ENCODE measurements at regions not wholly inside any gene's neighbourhood (a gene's known extent, or its start where the extent isn't known, plus 50 kb on each side); places are given as distances from the start of the nearest gene placed in this dataset.
"Not testable (repeated sequence)": the region's sequence is repeated elsewhere in the genome, so short reads cannot be mapped to it uniquely, and the experiment has no call there.

GRCh38 chr13:107806726-107807125 is 408.6 kb downstream of the LIG4 start:
- no peak overlapping the region for H3K4me3 ChIP-seq (ENCODE audit: low read length in 2 of 2)
- no peaks in the 10 kb centered on the region for H3K27me3 ChIP-seq (ENCODE audit: control insufficient read depth in 1 of 2, insufficient read depth in 2 of 2, low read length in 2 of 2)
- no peak overlapping the region for H3K9ac ChIP-seq (ENCODE audit: low read length in 2 of 2)
- H3K27ac ChIP-seq (ENCODE audit: low read length) = no peak overlapping the region
- H3K9me3 ChIP-seq (ENCODE audit: control insufficient read depth in 2 of 2, low read length in 2 of 2) = no peaks in the 10 kb centered on the region
- no peaks in the 10 kb centered on the region for H3K4me1 ChIP-seq (ENCODE audit: control insufficient read depth, insufficient read depth, low read length)
- H3K36me3 ChIP-seq (ENCODE audit: control insufficient read depth in 2 of 2, insufficient read depth in 2 of 2, low read length in 2 of 2) = no peaks in the 10 kb centered on the region

GRCh38 chr13:107803822-107804495 is 411.4 kb downstream of the LIG4 start:
- Histone ChIP-seq H3K9ac (ENCODE audit: low read length in 2 of 2) (no peak overlapping the region), H3K9me3 (ENCODE audit: control insufficient read depth in 2 of 2, low read length in 2 of 2) (no peaks in the 10 kb centered on the region), H3K27ac (ENCODE audit: low read length) (no peak overlapping the region), H3K4me3 (ENCODE audit: low read length in 2 of 2) (no peak overlapping the region), H3K27me3 (ENCODE audit: control insufficient read depth in 1 of 2, insufficient read depth in 2 of 2, low read length in 2 of 2) (no peaks in the 10 kb centered on the region), H3K36me3 (ENCODE audit: control insufficient read depth in 2 of 2, insufficient read depth in 2 of 2, low read length in 2 of 2) (no peaks in the 10 kb centered on the region), H3K4me1 (ENCODE audit: control insufficient read depth, insufficient read depth, low read length) (no peaks in the 10 kb centered on the region)

- Histone ChIP-seq H3K4me3 (ENCODE audit: low read length in 2 of 2) (no peak overlapping the region), H3K27me3 (ENCODE audit: control insufficient read depth in 1 of 2, insufficient read depth in 2 of 2, low read length in 2 of 2) (no peaks in the 10 kb centered on the region), H3K4me1 (ENCODE audit: control insufficient read depth, insufficient read depth, low read length) (no peaks in the 10 kb centered on the region), H3K9ac (ENCODE audit: low read length in 2 of 2) (no peak overlapping the region), H3K36me3 (ENCODE audit: control insufficient read depth in 2 of 2, insufficient read depth in 2 of 2, low read length in 2 of 2) (no peaks in the 10 kb centered on the region), H3K27ac (ENCODE audit: low read length) (no peak overlapping the region), H3K9me3 (ENCODE audit: control insufficient read depth in 2 of 2, low read length in 2 of 2) (no peaks in the 10 kb centered on the region)
Measured at GRCh38 chr13:107801621-107802020, 413.7 kb downstream of the LIG4 start.

- Histone ChIP-seq H3K4me3 (ENCODE audit: low read length in 2 of 2) (no peak overlapping the region), H3K36me3 (ENCODE audit: control insufficient read depth in 2 of 2, insufficient read depth in 2 of 2, low read length in 2 of 2) (no peaks in the 10 kb centered on the region), H3K9me3 (ENCODE audit: control insufficient read depth in 2 of 2, low read length in 2 of 2) (no peaks in the 10 kb centered on the region), H3K4me1 (ENCODE audit: control insufficient read depth, insufficient read depth, low read length) (no peaks in the 10 kb centered on the region), H3K27ac (ENCODE audit: low read length) (no peak overlapping the region), H3K27me3 (ENCODE audit: control insufficient read depth in 1 of 2, insufficient read depth in 2 of 2, low read length in 2 of 2) (no peaks in the 10 kb centered on the region), H3K9ac (ENCODE audit: low read length in 2 of 2) (no peak overlapping the region)
Measured at GRCh38 chr13:107799001-107799400, 416.3 kb downstream of the LIG4 start.

- Histone ChIP-seq H3K4me3 (ENCODE audit: low read length in 2 of 2) (no peak overlapping the region), H3K9ac (ENCODE audit: low read length in 2 of 2) (no peak overlapping the region), H3K36me3 (ENCODE audit: control insufficient read depth in 2 of 2, insufficient read depth in 2 of 2, low read length in 2 of 2) (no peaks in the 10 kb centered on the region), H3K9me3 (ENCODE audit: control insufficient read depth in 2 of 2, low read length in 2 of 2) (no peaks in the 10 kb centered on the region), H3K27ac (ENCODE audit: low read length) (no peak overlapping the region), H3K4me1 (ENCODE audit: control insufficient read depth, insufficient read depth, low read length) (no peaks in the 10 kb centered on the region), H3K27me3 (ENCODE audit: control insufficient read depth in 1 of 2, insufficient read depth in 2 of 2, low read length in 2 of 2) (no peaks in the 10 kb centered on the region)
Measured at GRCh38 chr13:107790397-107790796, 424.9 kb downstream of the LIG4 start.

GRCh38 chr13:107788464-107789165 is 426.7 kb downstream of the LIG4 start:
- Histone ChIP-seq H3K4me1 (ENCODE audit: control insufficient read depth, insufficient read depth, low read length) (no peaks in the 10 kb centered on the region), H3K27me3 (ENCODE audit: control insufficient read depth in 1 of 2, insufficient read depth in 2 of 2, low read length in 2 of 2) (no peaks in the 10 kb centered on the region), H3K4me3 (ENCODE audit: low read length in 2 of 2) (no peak overlapping the region), H3K9ac (ENCODE audit: low read length in 2 of 2) (no peak overlapping the region), H3K9me3 (ENCODE audit: control insufficient read depth in 2 of 2, low read length in 2 of 2) (no peaks in the 10 kb centered on the region), H3K27ac (ENCODE audit: low read length) (no peak overlapping the region), H3K36me3 (ENCODE audit: control insufficient read depth in 2 of 2, insufficient read depth in 2 of 2, low read length in 2 of 2) (no peaks in the 10 kb centered on the region)

- H3K9me3 ChIP-seq (ENCODE audit: control insufficient read depth in 2 of 2, low read length in 2 of 2); H3K4me1 ChIP-seq (ENCODE audit: control insufficient read depth, insufficient read depth, low read length); H3K27me3 ChIP-seq (ENCODE audit: control insufficient read depth in 1 of 2, insufficient read depth in 2 of 2, low read length in 2 of 2); H3K27ac ChIP-seq (ENCODE audit: low read length); H3K4me3 ChIP-seq (ENCODE audit: low read length in 2 of 2); H3K9ac ChIP-seq (ENCODE audit: low read length in 2 of 2); H3K36me3 ChIP-seq (ENCODE audit: control insufficient read depth in 2 of 2, insufficient read depth in 2 of 2, low read length in 2 of 2): not testable (repeated sequence)
Measured at GRCh38 chr13:107782646-107783045, 432.7 kb downstream of the LIG4 start.

GRCh38 chr13:107778094-107778493 is 437.2 kb downstream of the LIG4 start:
- Histone ChIP-seq H3K4me1 (ENCODE audit: control insufficient read depth, insufficient read depth, low read length) (no peaks in the 10 kb centered on the region), H3K27me3 (ENCODE audit: control insufficient read depth in 1 of 2, insufficient read depth in 2 of 2, low read length in 2 of 2) (no peaks in the 10 kb centered on the region), H3K27ac (ENCODE audit: low read length) (no peak overlapping the region), H3K4me3 (ENCODE audit: low read length in 2 of 2) (no peak overlapping the region), H3K9ac (ENCODE audit: low read length in 2 of 2) (no peak overlapping the region), H3K36me3 (ENCODE audit: control insufficient read depth in 2 of 2, insufficient read depth in 2 of 2, low read length in 2 of 2) (no peaks in the 10 kb centered on the region), H3K9me3 (ENCODE audit: control insufficient read depth in 2 of 2, low read length in 2 of 2) (peaks cover 0 to 5% of the 10 kb centered on the region in 2 donors)

- no peak overlapping the region for H3K27ac ChIP-seq (ENCODE audit: low read length)
- H3K4me1 ChIP-seq (ENCODE audit: control insufficient read depth, insufficient read depth, low read length) = no peaks in the 10 kb centered on the region
- H3K36me3 ChIP-seq (ENCODE audit: control insufficient read depth in 2 of 2, insufficient read depth in 2 of 2, low read length in 2 of 2) = no peaks in the 10 kb centered on the region
- no peaks in the 10 kb centered on the region for H3K9me3 ChIP-seq (ENCODE audit: control insufficient read depth in 2 of 2, low read length in 2 of 2)
- no peak overlapping the region for H3K4me3 ChIP-seq (ENCODE audit: low read length in 2 of 2)
- no peaks in the 10 kb centered on the region for H3K27me3 ChIP-seq (ENCODE audit: control insufficient read depth in 1 of 2, insufficient read depth in 2 of 2, low read length in 2 of 2)
- no peak overlapping the region for H3K9ac ChIP-seq (ENCODE audit: low read length in 2 of 2)
Measured at GRCh38 chr13:107770541-107770940, 444.8 kb downstream of the LIG4 start.

- Histone ChIP-seq H3K27ac (ENCODE audit: low read length) (no peak overlapping the region), H3K9me3 (ENCODE audit: control insufficient read depth in 2 of 2, low read length in 2 of 2) (no peaks in the 10 kb centered on the region), H3K36me3 (ENCODE audit: control insufficient read depth in 2 of 2, insufficient read depth in 2 of 2, low read length in 2 of 2) (no peaks in the 10 kb centered on the region), H3K4me1 (ENCODE audit: control insufficient read depth, insufficient read depth, low read length) (no peaks in the 10 kb centered on the region), H3K9ac (ENCODE audit: low read length in 2 of 2) (no peak overlapping the region), H3K4me3 (ENCODE audit: low read length in 2 of 2) (no peak overlapping the region), H3K27me3 (ENCODE audit: control insufficient read depth in 1 of 2, insufficient read depth in 2 of 2, low read length in 2 of 2) (no peaks in the 10 kb centered on the region)
Measured at GRCh38 chr13:107767119-107767518, 448.2 kb downstream of the LIG4 start.

- Histone ChIP-seq H3K4me3 (ENCODE audit: low read length in 2 of 2) (no peak overlapping the region), H3K27me3 (ENCODE audit: control insufficient read depth in 1 of 2, insufficient read depth in 2 of 2, low read length in 2 of 2) (no peaks in the 10 kb centered on the region), H3K9me3 (ENCODE audit: control insufficient read depth in 2 of 2, low read length in 2 of 2) (no peaks in the 10 kb centered on the region), H3K9ac (ENCODE audit: low read length in 2 of 2) (no peak overlapping the region), H3K36me3 (ENCODE audit: control insufficient read depth in 2 of 2, insufficient read depth in 2 of 2, low read length in 2 of 2) (no peaks in the 10 kb centered on the region), H3K27ac (ENCODE audit: low read length) (no peak overlapping the region), H3K4me1 (ENCODE audit: control insufficient read depth, insufficient read depth, low read length) (no peaks in the 10 kb centered on the region)
Measured at GRCh38 chr13:107765724-107766401, 449.5 kb downstream of the LIG4 start.
